Liver (tissue), 8 donors: ENCODE measurements at regions not wholly inside any gene's neighbourhood (a gene's known extent, or its start where the extent isn't known, plus 50 kb on each side); places are given as distances from the start of the nearest gene placed in this dataset.

Experiments
- DNase-seq: peaks from one replicate; pipeline ENCODE4 v3.0.0-alpha.2; 2017; ENCODE audit warnings: low spot score
- H3K27ac ChIP-seq, 2 donors: one replicate each; pipeline ENCODE4 v1.7.0; 2013; ENCODE audit warnings: inconsistent platforms in 2 of 2, low read length in 2 of 2, control low read depth in 1 of 2, low read depth in 1 of 2, mild to moderate bottlenecking in 1 of 2
- H3K27me3 ChIP-seq, 4 donors: one replicate each; pipeline versions ENCODE4 v1.6.1 to v1.7.0; 2013; ENCODE audit warnings: low read length in 3 of 4, inconsistent platforms in 1 of 4, mild to moderate bottlenecking in 1 of 4, moderate library complexity in 1 of 4; ENCODE audit not compliant: control insufficient read depth in 4 of 4, insufficient read depth in 4 of 4
- H3K36me3 ChIP-seq, 4 donors: one replicate each; pipeline versions ENCODE4 v1.6.1 to v1.7.0; 2013; ENCODE audit warnings: low read length in 3 of 4, mild to moderate bottlenecking in 3 of 4, low read depth in 1 of 4, moderate library complexity in 1 of 4; ENCODE audit not compliant: control insufficient read depth in 4 of 4, insufficient read depth in 3 of 4
- H3K4me1 ChIP-seq, 4 donors: one replicate each; pipeline versions ENCODE4 v1.6.1 to v1.7.0; 2013; ENCODE audit warnings: low read length in 3 of 4, mild to moderate bottlenecking in 3 of 4, moderate library complexity in 1 of 4; ENCODE audit not compliant: control insufficient read depth in 4 of 4, insufficient read depth in 4 of 4
- H3K4me3 ChIP-seq, 3 donors: one replicate each; pipeline versions ENCODE4 v1.6.1 to v1.7.0; 2013; ENCODE audit warnings: low read length in 3 of 3, control low read depth in 1 of 3, low read depth in 1 of 3, mild to moderate bottlenecking in 1 of 3
- H3K9ac ChIP-seq, 2 donors: one replicate each; pipeline ENCODE4 v1.7.0; 2013; ENCODE audit warnings: low read length in 2 of 2, mild to moderate bottlenecking in 2 of 2, moderate library complexity in 2 of 2, control low read depth in 1 of 2, low read depth in 1 of 2
- H3K9me3 ChIP-seq, 4 donors: one replicate each; pipeline versions ENCODE4 v1.6.1 to v1.7.0; 2013; ENCODE audit warnings: low read length in 3 of 4; ENCODE audit not compliant: control insufficient read depth in 4 of 4
- ATF3 ChIP-seq: IDR thresholded peaks from 2 replicates; pipeline ENCODE4 v1.6.1; 2016; ENCODE audit warnings: antibody characterized with exemption
- CTCF ChIP-seq: fragments of 150-350 bp; IDR thresholded peaks from 2 replicates; pipeline ENCODE4 v1.5.1; 2017; ENCODE audit warnings: improper control_type of control experiment, low read depth, low read length; ENCODE audit not compliant: missing input control
- EGR1 ChIP-seq, 2 donors: IDR thresholded peaks; 2 replicates each; pipeline ENCODE4 v1.6.1; 2016 to 2018; ENCODE audit warnings: antibody characterized with exemption in 2 of 2, low read depth in 2 of 2
- FOXA1 ChIP-seq: IDR thresholded peaks from 2 replicates; pipeline ENCODE4 v1.6.1; 2016; ENCODE audit warnings: antibody characterized with exemption
- FOXA2 ChIP-seq: IDR thresholded peaks from 2 replicates; pipeline ENCODE4 v1.6.1; 2016; ENCODE audit warnings: antibody characterized with exemption
- GABPA ChIP-seq, 2 donors: IDR thresholded peaks in 1 of 2; conservative IDR thresholded peaks in 1 of 2; 2 replicates each; pipeline ENCODE4 v1.6.1; 2016; ENCODE audit warnings: antibody characterized with exemption in 2 of 2, mild to moderate bottlenecking in 1 of 2, moderate library complexity in 1 of 2
- HNF4A ChIP-seq, 2 donors: conservative IDR thresholded peaks; 2 replicates each; pipeline ENCODE4 v1.6.1; 2016; ENCODE audit warnings: antibody characterized with exemption in 2 of 2, mild to moderate bottlenecking in 2 of 2
- HNF4G ChIP-seq: IDR thresholded peaks from 2 replicates; pipeline ENCODE4 v1.6.1; 2016; ENCODE audit warnings: antibody characterized with exemption
- JUND ChIP-seq, 2 donors: IDR thresholded peaks; 2 replicates each; pipeline ENCODE4 v1.6.1; 2016; ENCODE audit warnings: antibody characterized with exemption in 2 of 2
- NR2F2 ChIP-seq: IDR thresholded peaks from 2 replicates; pipeline ENCODE4 v1.6.1; 2016; ENCODE audit warnings: antibody characterized with exemption
- RAD21 ChIP-seq, 2 donors: IDR thresholded peaks; 2 replicates each; pipeline ENCODE4 v1.6.1; 2016; ENCODE audit warnings: antibody characterized with exemption in 2 of 2, mild to moderate bottlenecking in 2 of 2
- REST ChIP-seq: IDR thresholded peaks from 2 replicates; pipeline ENCODE4 v1.6.1; 2016; ENCODE audit warnings: antibody characterized with exemption, mild to moderate bottlenecking
- SP1 ChIP-seq: IDR thresholded peaks from 2 replicates; pipeline ENCODE4 v1.6.1; 2018; ENCODE audit warnings: antibody characterized with exemption, mild to moderate bottlenecking
- TAF1 ChIP-seq: conservative IDR thresholded peaks from 2 replicates; pipeline ENCODE4 v1.6.1; 2016; ENCODE audit warnings: antibody characterized with exemption, mild to moderate bottlenecking
- YY1 ChIP-seq: IDR thresholded peaks from 2 replicates; pipeline ENCODE4 v1.6.1; 2016; ENCODE audit warnings: antibody characterized with exemption, mild to moderate bottlenecking
- ZBTB33 ChIP-seq: IDR thresholded peaks from 2 replicates; pipeline ENCODE4 v1.6.1; 2016; ENCODE audit warnings: antibody characterized with exemption
- WGBS: extraction: QIAGEN DNeasy Blood & Tissue Kit; methylation state at CpG from one replicate; pipeline ENCODE4 v1.1.7; 2013; 5-methylcytosine and 5-hydroxymethylcytosine counted together
- donor health status: healthy.
- donor health status: healthy.
- donor health status: healthy.
- donor health status: healthy.
- donor health status: healthy.

GRCh38 chr14:29042551-29042950, 276.0 kb downstream of the FOXG1 start:
- H3K27me3 ChIP-seq, result no peaks in the 10 kb centered on the region
- H3K9ac ChIP-seq, result no peak overlapping the region
- no peaks in the 10 kb centered on the region for H3K36me3 ChIP-seq
- no peak overlapping the region for H3K27ac ChIP-seq
- TF ChIP-seq FOXA1 (no peak), REST (no peak), GABPA (IDR thresholded peaks at IDR 0.05 in 1 of 2, conservative IDR thresholded peaks at IDR 0.05 in 1 of 2) (no peak), ATF3 (no peak), SP1 (no peak), HNF4A (conservative IDR thresholded peaks at IDR 0.05) (no peak), ZBTB33 (no peak), RAD21 (IDR thresholded peaks at IDR 0.05) (no peak), FOXA2 (no peak), YY1 (no peak)
- H3K4me1 ChIP-seq, result no peaks in the 10 kb centered on the region
- DNase-seq, result no peak
- H3K9me3 ChIP-seq, result no peaks in the 10 kb centered on the region
- no peak overlapping the region for H3K4me3 ChIP-seq
- 79% methylated on average over 2 of the region's 2 CpGs for WGBS

- Histone ChIP-seq H3K4me1 (no peaks in the 10 kb centered on the region), H3K27ac (no peak overlapping the region), H3K9ac (no peak overlapping the region), H3K36me3 (no peaks in the 10 kb centered on the region), H3K27me3 (no peaks in the 10 kb centered on the region), H3K4me3 (no peak overlapping the region), H3K9me3 (no peaks in the 10 kb centered on the region)
- no peak for TF ChIP-seq ZBTB33
- TF ChIP-seq REST, result no peak
- TF ChIP-seq NR2F2, result no peak
- TF ChIP-seq JUND (IDR thresholded peaks at IDR 0.05), result no peak
- no peak for TF ChIP-seq FOXA2
- TF ChIP-seq TAF1, result no peak
- no peak for TF ChIP-seq EGR1 (IDR thresholded peaks at IDR 0.05; ENCODE audit: low read depth in 2 of 2)
- no peak for TF ChIP-seq CTCF
- TF ChIP-seq SP1, result no peak
- TF ChIP-seq HNF4G, result no peak
- TF ChIP-seq HNF4A (conservative IDR thresholded peaks at IDR 0.05), result no peak
- TF ChIP-seq RAD21 (IDR thresholded peaks at IDR 0.05), result no peak
- no peak for TF ChIP-seq ATF3
- no peak for TF ChIP-seq FOXA1
- 86% methylated on average over 2 of the region's 2 CpGs for WGBS
- DNase-seq, result no peak
Observed at GRCh38 chr14:29043737-29044136, 277.1 kb downstream of the FOXG1 start.
